ACC112 (cell line): ENCODE measurements at regions not wholly inside any gene's neighbourhood (a gene's known extent, or its start where the extent isn't known, plus 50 kb on each side); places are given as distances from the start of the nearest gene placed in this dataset.

Experiments used
- H2AFZ ChIP-seq: fragments of 200-600 bp; sonication (generic); one replicate; pipeline ENCODE4 v1.6.0; 2017; ENCODE audit warnings: antibody characterized with exemption, low read length; ENCODE audit not compliant: unreplicated experiment
- H3K27ac ChIP-seq: fragments of 200-600 bp; sonication (generic); 2 replicates; pipeline ENCODE4 v1.5.1; 2014; ENCODE audit warnings: low read depth, mild to moderate bottlenecking, antibody characterized with exemption, low read length, moderate library complexity
- H3K27me3 ChIP-seq: fragments of 200-600 bp; sonication (generic); 2 replicates; pipeline ENCODE4 v1.6.1; 2014; ENCODE audit warnings: mild to moderate bottlenecking, antibody characterized with exemption, low read length, moderate library complexity, mixed read lengths; ENCODE audit not compliant: insufficient read depth
- H3K36me3 ChIP-seq: fragments of 200-600 bp; sonication (generic); 2 replicates; pipeline ENCODE4 v1.6.1; 2016; ENCODE audit warnings: mild to moderate bottlenecking, antibody characterized with exemption, low read length, moderate library complexity, mixed read lengths; ENCODE audit not compliant: insufficient read depth
- H3K4me1 ChIP-seq: fragments of 200-600 bp; sonication (generic); one replicate; pipeline ENCODE4 v1.6.1; 2016; ENCODE audit warnings: low read length, mixed read lengths; ENCODE audit not compliant: insufficient read depth, unreplicated experiment, control insufficient read depth
- H3K4me3 ChIP-seq: fragments of 200-600 bp; sonication (generic); 2 replicates; pipeline ENCODE4 v1.5.1; 2014; ENCODE audit warnings: mild to moderate bottlenecking, low read depth, low read length
- H3K79me2 ChIP-seq: fragments of 200-600 bp; sonication (generic); one replicate; pipeline ENCODE4 v1.6.0; 2016; ENCODE audit warnings: low read length; ENCODE audit not compliant: control insufficient read depth, unreplicated experiment, insufficient read depth

DNA sequence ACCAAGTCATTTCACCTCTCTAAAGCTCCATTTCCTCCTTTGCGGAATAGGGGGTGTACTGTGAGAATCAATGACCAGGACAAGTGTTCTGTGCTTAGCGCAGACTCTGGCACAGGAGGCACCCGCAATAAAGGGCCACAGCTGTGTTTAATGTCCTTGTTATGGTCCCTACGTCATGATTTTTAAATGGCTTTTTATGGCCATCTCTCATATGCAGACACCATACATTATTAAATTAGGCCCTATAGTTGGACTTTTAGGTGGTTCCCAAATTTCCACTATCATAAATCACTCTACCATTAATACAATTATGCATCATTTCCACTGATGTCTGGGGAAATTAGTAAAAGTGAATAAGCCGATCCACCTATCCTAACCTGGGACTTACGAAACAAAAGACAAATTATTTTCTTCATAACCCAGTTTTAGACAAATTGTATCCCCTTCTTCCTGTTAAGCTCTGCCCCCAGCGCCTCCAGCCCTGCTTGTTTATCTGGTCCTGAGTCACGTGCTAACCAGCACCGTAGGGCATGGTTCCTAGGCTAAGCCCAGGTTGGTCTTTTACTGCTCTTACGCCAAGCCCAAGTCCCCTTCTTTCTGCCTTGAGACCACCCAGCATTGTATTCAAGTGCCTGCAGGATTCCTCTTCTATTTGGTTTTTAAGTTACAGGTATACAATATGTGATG, 278.3 kb downstream of the SHQ1 start:
- no peaks in the 10 kb centered on the region for H3K27me3 ChIP-seq
- H3K36me3 ChIP-seq: no peaks in the 10 kb centered on the region
- no peaks in the 10 kb centered on the region for H3K79me2 ChIP-seq
- no peak overlapping the region for H3K27ac ChIP-seq
- H3K4me1 ChIP-seq: no peaks in the 10 kb centered on the region
- H3K4me3 ChIP-seq: no peak overlapping the region
- H2AFZ ChIP-seq: no peak overlapping the region

DNA sequence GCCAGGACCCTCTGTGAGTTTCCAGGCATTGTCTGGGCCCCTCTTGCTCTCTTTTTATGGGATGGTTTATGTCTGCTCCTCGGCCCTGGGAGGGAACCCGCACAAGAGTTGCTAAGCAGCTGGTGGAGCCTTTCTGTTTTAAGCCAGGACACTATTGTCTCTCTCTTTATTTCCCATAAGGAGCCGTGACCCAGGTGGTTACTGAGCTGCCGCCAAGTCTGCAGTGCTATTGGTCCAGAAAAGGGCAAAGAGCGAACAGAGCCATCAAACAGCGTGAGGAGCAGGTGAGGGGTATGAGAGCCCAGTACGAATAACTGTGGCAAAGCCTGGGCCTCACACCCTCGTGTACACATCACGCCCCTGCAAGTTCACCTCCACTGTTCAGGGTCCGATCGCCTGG, 280.2 kb downstream of the SHQ1 start:
- H3K4me1 ChIP-seq: no peaks in the 10 kb centered on the region
- no peak overlapping the region for H3K4me3 ChIP-seq
- H3K27me3 ChIP-seq: no peaks in the 10 kb centered on the region
- no peaks in the 10 kb centered on the region for H3K36me3 ChIP-seq
- no peak overlapping the region for H3K27ac ChIP-seq
- no peak overlapping the region for H2AFZ ChIP-seq
- no peaks in the 10 kb centered on the region for H3K79me2 ChIP-seq

DNA sequence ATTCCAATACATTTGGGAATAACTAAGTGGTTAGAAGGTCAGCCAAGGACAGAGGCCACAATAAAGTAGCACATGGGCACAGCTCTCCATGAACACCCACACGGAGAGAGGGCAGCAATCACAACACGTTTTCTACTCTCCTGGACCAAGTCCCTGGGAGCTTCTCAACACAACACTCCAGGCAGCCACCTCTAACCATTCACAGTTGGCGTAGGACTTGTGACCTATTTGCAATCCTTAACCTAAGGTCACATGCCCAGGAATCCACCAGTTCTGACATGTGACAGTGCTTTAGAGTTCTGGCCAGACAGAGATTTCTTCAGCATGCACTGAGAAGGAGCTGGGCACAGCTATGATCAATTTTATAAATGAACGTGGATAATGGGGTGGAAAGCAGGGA, 280.8 kb downstream of the SHQ1 start:
- Histone ChIP-seq H3K4me3 (no peak overlapping the region), H3K79me2 (no peaks in the 10 kb centered on the region), H3K4me1 (no peaks in the 10 kb centered on the region), H3K27me3 (no peaks in the 10 kb centered on the region), H3K27ac (no peak overlapping the region), H2AFZ (no peak overlapping the region), H3K36me3 (no peaks in the 10 kb centered on the region)

DNA sequence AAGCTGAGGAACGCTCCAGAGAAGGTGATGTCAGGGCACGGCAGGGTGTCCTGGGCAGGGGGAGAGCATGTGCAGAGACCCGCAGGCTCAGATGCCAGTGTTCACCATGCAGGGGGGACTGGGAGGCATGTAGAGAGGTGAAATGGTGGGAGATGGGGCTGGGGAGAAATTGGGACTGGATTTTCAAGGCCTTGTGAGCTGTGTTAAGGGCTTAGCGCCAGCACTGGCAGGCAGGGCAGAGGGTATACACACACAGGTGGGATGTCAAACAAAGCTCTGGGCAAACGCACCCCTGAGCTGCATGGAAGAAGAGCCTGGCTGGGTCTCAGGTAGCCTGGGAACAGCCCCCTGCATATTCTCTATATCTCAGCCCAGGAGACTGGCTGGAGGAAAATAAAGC, 282.7 kb downstream of the SHQ1 start:
- no peaks in the 10 kb centered on the region for H3K36me3 ChIP-seq
- H3K4me1 ChIP-seq: no peaks in the 10 kb centered on the region

DNA sequence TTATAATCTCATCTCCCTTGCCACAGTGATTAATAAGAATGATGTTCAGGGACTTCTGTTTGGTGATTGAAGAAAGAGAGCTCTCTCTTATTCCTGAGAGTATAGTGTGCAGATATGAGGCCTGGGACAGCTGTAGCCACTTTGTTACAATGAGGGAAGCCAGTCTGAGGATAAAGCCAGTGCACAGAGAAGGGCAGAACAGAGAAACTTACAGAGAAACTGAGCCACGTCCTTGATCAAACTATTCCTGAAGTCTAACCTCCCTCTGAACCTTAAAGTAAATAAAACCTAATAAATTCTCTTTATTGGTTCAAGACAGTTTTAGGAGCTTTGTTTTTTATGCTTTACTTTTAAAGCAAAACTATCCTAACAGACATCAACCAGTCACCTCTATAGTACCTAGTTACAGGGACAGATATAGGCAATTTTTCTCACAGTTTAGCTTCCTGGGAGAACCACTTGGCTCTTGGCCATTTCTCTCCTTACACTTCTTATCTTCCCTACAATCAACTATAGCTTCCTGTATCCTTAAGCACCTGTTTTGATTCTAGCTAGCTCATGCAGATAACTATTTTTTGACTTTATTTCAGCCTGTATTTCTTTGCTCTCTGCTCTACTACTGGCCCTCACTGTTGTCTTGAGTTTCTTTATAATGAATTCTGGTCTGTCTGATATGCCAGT, 284.4 kb downstream of the SHQ1 start:
- H3K4me3 ChIP-seq: no peak overlapping the region
- H3K36me3 ChIP-seq: no peaks in the 10 kb centered on the region
- H2AFZ ChIP-seq: no peak overlapping the region
- H3K27me3 ChIP-seq: no peaks in the 10 kb centered on the region
- H3K4me1 ChIP-seq: no peaks in the 10 kb centered on the region
- H3K79me2 ChIP-seq: no peaks in the 10 kb centered on the region
- no peak overlapping the region for H3K27ac ChIP-seq

More for the DNA sequence above, 282.7 kb downstream of the SHQ1 start:
- H2AFZ ChIP-seq: no peak overlapping the region
- no peaks in the 10 kb centered on the region for H3K27me3 ChIP-seq
- H3K4me3 ChIP-seq: no peak overlapping the region
- H3K79me2 ChIP-seq: no peaks in the 10 kb centered on the region
- no peak overlapping the region for H3K27ac ChIP-seq

DNA sequence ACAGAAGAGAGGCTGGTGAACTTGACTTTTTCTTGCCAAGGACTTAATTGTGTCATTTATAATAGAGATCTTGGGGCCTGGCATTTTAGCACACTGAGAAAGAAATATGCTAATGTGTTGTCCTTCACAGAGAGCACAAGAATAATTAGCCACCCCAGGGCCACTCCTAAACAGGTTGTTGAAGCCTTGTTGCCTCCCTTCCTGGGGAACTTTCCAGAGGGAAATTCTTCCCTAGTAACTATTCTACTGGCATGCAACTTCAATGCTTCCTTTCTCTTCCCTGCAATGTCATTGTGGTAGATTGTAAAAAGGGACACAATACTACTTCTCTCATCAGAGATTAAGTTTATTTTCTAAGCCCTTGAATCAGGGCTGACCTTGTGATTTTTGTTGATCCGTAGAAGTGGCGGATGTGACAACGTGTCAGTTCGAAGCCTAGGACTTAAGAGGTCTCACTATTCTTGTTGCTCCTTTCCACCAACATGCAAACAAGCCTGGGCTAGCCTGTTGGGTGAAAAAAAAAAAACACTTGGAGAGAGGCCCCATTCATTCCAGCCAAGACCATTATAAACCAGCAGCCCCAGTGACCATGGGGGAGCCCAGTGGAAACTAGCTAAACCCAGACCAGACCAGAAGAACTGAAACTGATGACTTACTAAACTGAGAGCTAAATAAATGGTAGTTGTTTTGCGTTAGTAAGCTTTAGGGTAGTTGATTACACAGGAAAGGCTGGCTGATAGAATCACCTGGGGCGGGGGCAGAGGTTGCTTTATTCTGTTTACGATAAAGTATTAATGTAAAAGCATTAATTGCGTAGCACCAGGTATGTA, 287.2 kb downstream of the SHQ1 start:
- Histone ChIP-seq H2AFZ (no peak overlapping the region), H3K79me2 (no peaks in the 10 kb centered on the region), H3K4me3 (no peak overlapping the region), H3K36me3 (no peaks in the 10 kb centered on the region), H3K27me3 (peaks cover 4% of the 10 kb centered on the region), H3K4me1 (no peaks in the 10 kb centered on the region), H3K27ac (no peak overlapping the region)

DNA sequence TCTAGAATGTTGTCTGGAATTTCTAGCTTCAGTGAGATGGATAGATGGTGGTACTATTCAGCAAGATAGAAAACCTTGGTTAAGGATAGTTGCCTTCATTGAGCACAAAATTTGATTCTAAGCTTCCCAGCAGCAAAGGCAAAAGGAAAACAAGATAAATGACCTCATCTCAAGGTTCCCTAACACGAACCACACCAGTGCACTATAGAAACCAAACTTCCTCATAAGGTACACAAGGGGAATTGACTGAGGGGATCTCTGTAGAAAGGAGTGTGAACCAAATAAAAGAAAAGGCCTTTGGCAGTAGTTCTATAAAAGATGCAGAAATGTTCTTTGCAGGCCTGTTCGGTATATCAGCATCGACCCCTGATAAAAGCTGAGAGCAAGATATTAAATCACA, 288.9 kb downstream of the SHQ1 start:
- Histone ChIP-seq H2AFZ (no peak overlapping the region), H3K27me3 (peaks cover 11% of the 10 kb centered on the region), H3K4me1 (no peaks in the 10 kb centered on the region), H3K79me2 (no peaks in the 10 kb centered on the region), H3K36me3 (no peaks in the 10 kb centered on the region), H3K4me3 (no peak overlapping the region), H3K27ac (no peak overlapping the region)

DNA sequence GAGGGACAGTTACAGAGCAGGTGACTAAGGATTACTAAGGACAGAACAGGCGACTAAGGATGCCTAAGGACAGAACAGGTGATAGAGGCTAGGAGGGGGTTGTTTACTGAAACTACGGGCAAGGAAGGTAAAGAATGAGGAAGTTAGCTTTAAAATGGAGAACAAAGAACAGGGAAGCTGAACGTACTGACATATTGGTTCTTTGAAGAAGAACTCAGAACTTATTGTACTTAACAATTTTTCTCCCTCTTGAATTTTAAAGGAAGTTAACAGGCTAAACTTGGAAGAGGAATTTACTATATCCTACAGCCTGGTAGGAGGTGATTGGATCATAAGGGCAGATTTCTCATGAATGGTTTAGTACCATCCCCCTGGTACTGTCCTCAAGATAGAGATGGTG, 290.2 kb downstream of the SHQ1 start:
- Histone ChIP-seq H2AFZ (no peak overlapping the region), H3K4me1 (no peaks in the 10 kb centered on the region), H3K27ac (no peak overlapping the region), H3K36me3 (no peaks in the 10 kb centered on the region), H3K27me3 (peaks cover 11% of the 10 kb centered on the region), H3K79me2 (no peaks in the 10 kb centered on the region), H3K4me3 (no peak overlapping the region)

DNA sequence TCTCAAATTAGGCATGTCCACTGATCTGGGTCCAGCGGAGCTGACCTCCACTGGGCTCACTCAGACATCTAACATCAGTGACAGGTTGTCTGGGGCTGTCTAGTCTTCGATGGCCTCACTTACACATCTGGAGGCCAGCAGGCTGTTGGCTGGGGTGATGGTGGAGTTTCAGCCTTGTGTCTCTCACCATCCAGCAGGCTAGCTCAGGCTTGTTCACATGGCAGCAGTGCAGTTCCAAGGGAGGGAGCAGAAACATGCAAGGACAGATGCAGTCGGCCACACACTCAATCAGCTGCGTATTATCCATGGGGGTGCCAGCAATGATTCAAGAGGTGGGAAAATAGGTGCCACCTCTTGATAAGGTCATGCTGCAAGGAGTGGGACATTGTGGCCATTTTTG, 292.5 kb downstream of the SHQ1 start:
- H3K27ac ChIP-seq: no peak overlapping the region
- no peak overlapping the region for H3K4me3 ChIP-seq
- H3K27me3 ChIP-seq: peaks cover 11% of the 10 kb centered on the region
- no peaks in the 10 kb centered on the region for H3K79me2 ChIP-seq
- H3K36me3 ChIP-seq: no peaks in the 10 kb centered on the region
- no peaks in the 10 kb centered on the region for H3K4me1 ChIP-seq
- no peak overlapping the region for H2AFZ ChIP-seq

DNA sequence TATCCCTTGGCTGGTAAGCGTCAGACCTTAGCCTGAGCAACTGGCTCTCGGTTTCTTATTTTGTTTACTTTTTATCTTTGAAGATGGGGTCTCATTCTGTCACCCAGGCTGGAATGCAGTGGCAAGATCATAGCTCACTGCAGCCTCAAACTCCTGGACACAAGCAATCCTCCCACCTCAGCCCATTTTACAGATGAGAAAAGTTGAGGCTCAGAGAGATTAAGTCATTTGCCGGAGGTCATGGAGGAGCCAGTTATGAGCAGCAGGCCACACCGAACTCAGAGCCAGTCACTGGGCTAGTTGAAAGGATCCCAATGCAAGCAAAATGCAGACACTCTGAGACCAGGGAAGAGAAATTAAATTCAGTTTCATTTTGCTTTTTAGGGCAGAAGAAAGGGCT, 293.6 kb downstream of the SHQ1 start:
- H3K36me3 ChIP-seq: no peaks in the 10 kb centered on the region
- H2AFZ ChIP-seq: no peak overlapping the region
- H3K27ac ChIP-seq: no peak overlapping the region
- H3K4me3 ChIP-seq: no peak overlapping the region
- H3K27me3 ChIP-seq: peaks cover 11% of the 10 kb centered on the region
- H3K79me2 ChIP-seq: no peaks in the 10 kb centered on the region
- H3K4me1 ChIP-seq: no peaks in the 10 kb centered on the region
